ENCODE measurements at regions not wholly inside any gene's neighbourhood (a gene's known extent, or its start where the extent isn't known, plus 50 kb on each side); places are given as distances from the start of the nearest gene placed in this dataset.

GRCh38 chr7:155163696-155164095 lies 93.6 kb downstream of the HTR5A start:
- TF ChIP-seq CTCF (IDR thresholded peaks at IDR 0.05) (no peak), POLR2A (IDR thresholded peaks at IDR 0.05; ENCODE audit: low read depth) (no peak), POLR2AphosphoS5 (IDR thresholded peaks at IDR 0.05) (no peak), EP300 (IDR thresholded peaks at IDR 0.05) (no peak)
